Thymus (tissue), 11 donors: ENCODE measurements at regions not wholly inside any gene's neighbourhood (a gene's known extent, or its start where the extent isn't known, plus 50 kb on each side); places are given as distances from the start of the nearest gene placed in this dataset.

Experiments used
- DNase-seq, 9 donors: peaks; one replicate each; pipeline ENCODE4 v3.0.0-alpha.2; 2013; ENCODE audit warnings: low spot score in 9 of 9, low read depth in 6 of 9, missing footprints in 1 of 9
- H3K27ac ChIP-seq, 2 donors: one replicate each; pipeline ENCODE4 v1.5.1; 2013; ENCODE audit warnings: control low read depth in 1 of 2, low read depth in 1 of 2, low read length in 1 of 2, mild to moderate bottlenecking in 1 of 2, moderate library complexity in 1 of 2
- H3K27me3 ChIP-seq, 2 donors: one replicate each; pipeline ENCODE4 v1.5.1; 2013; ENCODE audit warnings: low read length in 1 of 2; ENCODE audit not compliant: control insufficient read depth in 2 of 2, insufficient read depth in 1 of 2
- H3K36me3 ChIP-seq, 2 donors: one replicate each; pipeline ENCODE4 v1.5.1; 2013; ENCODE audit warnings: low read length in 1 of 2, mild to moderate bottlenecking in 1 of 2, moderate library complexity in 1 of 2; ENCODE audit not compliant: control insufficient read depth in 2 of 2, insufficient read depth in 2 of 2
- H3K4me1 ChIP-seq, 2 donors: one replicate each; pipeline ENCODE4 v1.5.1; 2013; ENCODE audit warnings: low read length in 2 of 2; ENCODE audit not compliant: control insufficient read depth in 2 of 2, insufficient read depth in 2 of 2
- H3K4me3 ChIP-seq, 2 donors: one replicate each; pipeline ENCODE4 v1.5.1; 2013; ENCODE audit warnings: low read length in 2 of 2, control low read depth in 1 of 2, mild to moderate bottlenecking in 1 of 2
- H3K9me3 ChIP-seq, 2 donors: one replicate each; pipeline ENCODE4 v1.5.1; 2013; ENCODE audit warnings: low read length in 1 of 2, mild to moderate bottlenecking in 1 of 2; ENCODE audit not compliant: control insufficient read depth in 2 of 2, insufficient read depth in 1 of 2
- WGBS: extraction: QIAGEN DNeasy Blood & Tissue Kit; methylation state at CpG from one replicate; pipeline ENCODE4 v1.1.7; 2013; 5-methylcytosine and 5-hydroxymethylcytosine counted together
- donor health status: healthy.

GRCh38 chr5:57346328-57346727 is 136.3 kb downstream of the ACTBL2 start:
- Histone ChIP-seq H3K27me3 (no peaks in the 10 kb centered on the region), H3K9me3 (no peaks in the 10 kb centered on the region), H3K36me3 (no peaks in the 10 kb centered on the region), H3K27ac (no peak overlapping the region), H3K4me1 (no peaks in the 10 kb centered on the region), H3K4me3 (no peak overlapping the region)
- no peak for DNase-seq
- WGBS, result 94% methylated on average over 2 of the region's 2 CpGs

GRCh38 chr5:57341380-57341979 is 141.1 kb downstream of the ACTBL2 start:
- no peaks in the 10 kb centered on the region for H3K4me1 ChIP-seq
- DNase-seq, result no peak
- H3K36me3 ChIP-seq, result no peaks in the 10 kb centered on the region
- no peaks in the 10 kb centered on the region for H3K27me3 ChIP-seq
- H3K4me3 ChIP-seq, result no peak overlapping the region
- H3K27ac ChIP-seq, result no peak overlapping the region
- no peaks in the 10 kb centered on the region for H3K9me3 ChIP-seq
- WGBS, result 97% methylated on average over 4 of the region's 4 CpGs

- H3K4me3 ChIP-seq, result no peak overlapping the region
- H3K36me3 ChIP-seq, result no peaks in the 10 kb centered on the region
- 93% methylated on average over 1 of the region's 1 CpG for WGBS
- no peak overlapping the region for H3K27ac ChIP-seq
- H3K27me3 ChIP-seq, result no peaks in the 10 kb centered on the region
- H3K4me1 ChIP-seq, result no peaks in the 10 kb centered on the region
- DNase-seq, result no peak
- H3K9me3 ChIP-seq, result no peaks in the 10 kb centered on the region
Observed at GRCh38 chr5:57340681-57341080, 141.9 kb downstream of the ACTBL2 start.

- Histone ChIP-seq H3K4me1 (no peaks in the 10 kb centered on the region), H3K4me3 (no peak overlapping the region), H3K27ac (no peak overlapping the region), H3K36me3 (no peaks in the 10 kb centered on the region), H3K9me3 (no peaks in the 10 kb centered on the region), H3K27me3 (no peaks in the 10 kb centered on the region)
- WGBS, result 98% methylated on average over 2 of the region's 2 CpGs
- no peak for DNase-seq
Observed at GRCh38 chr5:57339521-57339920, 143.1 kb downstream of the ACTBL2 start.

GRCh38 chr5:57338868-57339340 is 143.7 kb downstream of the ACTBL2 start:
- Histone ChIP-seq H3K27ac (no peak overlapping the region), H3K36me3 (no peaks in the 10 kb centered on the region), H3K27me3 (no peaks in the 10 kb centered on the region), H3K4me1 (no peaks in the 10 kb centered on the region), H3K9me3 (no peaks in the 10 kb centered on the region), H3K4me3 (no peak overlapping the region)
- 90% methylated on average over 3 of the region's 3 CpGs for WGBS
- DNase-seq, result no peak

- Histone ChIP-seq H3K36me3 (no peaks in the 10 kb centered on the region), H3K4me1 (no peaks in the 10 kb centered on the region), H3K27ac (no peak overlapping the region), H3K9me3 (no peaks in the 10 kb centered on the region), H3K27me3 (no peaks in the 10 kb centered on the region), H3K4me3 (no peak overlapping the region)
- peak in 3 of 9 donors; percentile 3 to 24 (median 8) for DNase-seq
- 76% methylated on average over 4 of the region's 4 CpGs for WGBS
Observed at GRCh38 chr5:57338068-57338867, 144.3 kb downstream of the ACTBL2 start.

GRCh38 chr5:57335092-57335660 is 147.4 kb downstream of the ACTBL2 start:
- no peak for DNase-seq
- 97% methylated on average over 1 of the region's 1 CpG for WGBS
- Histone ChIP-seq H3K4me1 (no peaks in the 10 kb centered on the region), H3K9me3 (no peaks in the 10 kb centered on the region), H3K27me3 (no peaks in the 10 kb centered on the region), H3K4me3 (no peak overlapping the region), H3K36me3 (no peaks in the 10 kb centered on the region), H3K27ac (no peak overlapping the region)

- DNase-seq, result no peak
- no peaks in the 10 kb centered on the region for H3K4me1 ChIP-seq
- no peaks in the 10 kb centered on the region for H3K27me3 ChIP-seq
- H3K9me3 ChIP-seq, result no peaks in the 10 kb centered on the region
- no peak overlapping the region for H3K27ac ChIP-seq
- H3K4me3 ChIP-seq, result no peak overlapping the region
- H3K36me3 ChIP-seq, result no peaks in the 10 kb centered on the region
- WGBS, result 94% methylated on average over 1 of the region's 1 CpG
Observed at GRCh38 chr5:57334475-57334874, 148.1 kb downstream of the ACTBL2 start.

- Histone ChIP-seq H3K9me3 (no peaks in the 10 kb centered on the region), H3K36me3 (no peaks in the 10 kb centered on the region), H3K4me1 (no peaks in the 10 kb centered on the region), H3K27me3 (no peaks in the 10 kb centered on the region), H3K4me3 (no peak overlapping the region), H3K27ac (no peak overlapping the region)
- DNase-seq, result no peak
- WGBS, result 66% methylated on average over 4 of the region's 4 CpGs
Observed at GRCh38 chr5:57332361-57332760, 150.2 kb downstream of the ACTBL2 start.
